GM23248 (cell line): ENCODE measurements at regions not wholly inside any gene's neighbourhood (a gene's known extent, or its start where the extent isn't known, plus 50 kb on each side); places are given as distances from the start of the nearest gene placed in this dataset.

Source experiments
- DNase-seq: peaks from one replicate; pipeline ENCODE4 v3.0.0-alpha.2; 2015
- H2AFZ ChIP-seq: fragments of 200-600 bp; sonication (generic); 2 replicates; pipeline ENCODE4 v1.6.1; 2016; ENCODE audit warnings: antibody characterized with exemption
- H3F3A ChIP-seq: fragments of 200-600 bp; sonication (generic); 2 replicates; pipeline ENCODE4 v1.6.1; 2016; ENCODE audit warnings: mild to moderate bottlenecking, antibody characterized with exemption, mixed run types; ENCODE audit not compliant: insufficient read depth
- H3K27ac ChIP-seq: fragments of 200-600 bp; sonication (generic); 2 replicates; pipeline ENCODE4 v1.5.1; 2016; ENCODE audit warnings: mild to moderate bottlenecking
- H3K27me3 ChIP-seq: fragments of 200-600 bp; sonication (generic); replicated peaks from 2 replicates; pipeline ENCODE4 v1.6.1; 2016; ENCODE audit warnings: mild to moderate bottlenecking; ENCODE audit not compliant: insufficient read depth
- H3K36me3 ChIP-seq: fragments of 200-600 bp; sonication (generic); 2 replicates; pipeline ENCODE4 v1.6.1; 2016; ENCODE audit warnings: low read depth, mild to moderate bottlenecking
- H3K4me1 ChIP-seq: fragments of 200-600 bp; sonication (generic); 2 replicates; pipeline ENCODE4 v1.6.1; 2016; ENCODE audit warnings: mild to moderate bottlenecking; ENCODE audit not compliant: insufficient read depth
- H3K4me2 ChIP-seq: fragments of 200-600 bp; sonication (generic); one replicate; pipeline ENCODE4 v1.6.1; 2016; ENCODE audit warnings: mild to moderate bottlenecking; ENCODE audit not compliant: unreplicated experiment
- H3K4me3 ChIP-seq: fragments of 200-600 bp; sonication (generic); 2 replicates; pipeline ENCODE4 v1.5.1; 2016; ENCODE audit warnings: mild to moderate bottlenecking
- H3K79me2 ChIP-seq: fragments of 200-600 bp; sonication (generic); 2 replicates; pipeline ENCODE4 v1.6.1; 2016; ENCODE audit warnings: mild to moderate bottlenecking; ENCODE audit not compliant: insufficient read depth
- H3K9ac ChIP-seq: fragments of 200-600 bp; sonication (generic); 2 replicates; pipeline ENCODE4 v1.6.1; 2016; ENCODE audit warnings: mild to moderate bottlenecking
- H3K9me2 ChIP-seq: fragments of 200-600 bp; sonication (generic); 2 replicates; pipeline ENCODE4 v1.6.1; 2016; ENCODE audit warnings: mixed run types, mild to moderate bottlenecking, moderate library complexity; ENCODE audit not compliant: insufficient read depth
- H3K9me3 ChIP-seq: fragments of 200-600 bp; sonication (generic); one replicate; pipeline ENCODE4 v1.6.1; 2017; ENCODE audit warnings: low read depth
- H4K20me1 ChIP-seq: fragments of 200-600 bp; sonication (generic); 2 replicates; pipeline ENCODE4 v1.6.0; 2016; ENCODE audit not compliant: insufficient read depth
- EZH2 ChIP-seq: fragments of 200-600 bp; sonication (generic); IDR thresholded peaks from 2 replicates; pipeline ENCODE4 v1.6.1; 2018; ENCODE audit warnings: antibody characterized with exemption, mild to moderate bottlenecking; ENCODE audit not compliant: insufficient read depth, poor library complexity, severe bottlenecking
- EZH2phosphoT487 ChIP-seq: fragments of 200-600 bp; sonication (generic); IDR thresholded peaks from 2 replicates; pipeline ENCODE4 v1.6.1; 2018; ENCODE audit warnings: antibody characterized with exemption, moderate library complexity, mild to moderate bottlenecking, low read depth; ENCODE audit not compliant: insufficient read depth
- WGBS, 2 experiments: methylation state at CpG; one replicate each; pipeline ENCODE4 v1.1.6; 2015 to 2017; ENCODE audit warnings: low lambda C conversion rate in 2 of 2, low coverage in 1 of 2; ENCODE audit errors: missing lambda C conversion rate in 2 of 2; 5-methylcytosine and 5-hydroxymethylcytosine counted together
- in situ Hi-C: fragments of 300-500 bp; cut with MboI; formaldehyde crosslinking; loops from 2 replicates; pipeline ENCODE4 v1.15.0; 2020

DNA sequence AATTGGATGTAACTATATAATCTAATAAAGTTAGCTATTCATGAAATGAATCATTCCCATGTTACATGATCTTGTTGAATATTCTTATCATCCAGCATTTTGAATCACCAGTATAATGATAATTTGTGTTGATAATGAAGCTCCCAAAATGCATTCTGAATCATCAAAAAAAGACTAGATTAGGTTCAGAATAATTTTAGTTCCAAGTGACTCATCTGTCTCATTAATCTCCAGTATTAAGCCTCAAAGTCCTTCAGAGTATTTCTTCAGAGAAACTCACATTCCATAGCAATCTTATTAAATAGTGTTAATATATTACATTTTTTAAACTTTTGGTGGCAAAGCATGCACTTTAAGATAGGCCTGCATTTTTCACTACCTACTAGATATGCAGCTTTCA, 207.5 kb downstream of the SLITRK5 start:
- Histone ChIP-seq H3K27ac (no peak overlapping the region), H3K4me1 (no peaks in the 10 kb centered on the region), H3K9me3 (no peaks in the 10 kb centered on the region), H2AFZ (no peak overlapping the region), H3K9ac (no peak overlapping the region), H3K27me3 (no peaks in the 10 kb centered on the region), H3F3A (no peaks in the 10 kb centered on the region), H3K9me2 (no peaks in the 10 kb centered on the region), H3K4me3 (no peak overlapping the region), H3K79me2 (no peaks in the 10 kb centered on the region), H4K20me1 (no peaks in the 10 kb centered on the region), H3K36me3 (no peaks in the 10 kb centered on the region), H3K4me2 (no peak overlapping the region)
- TF ChIP-seq EZH2phosphoT487, result no peak
- no peak for TF ChIP-seq EZH2
- in situ Hi-C loops, result no loop called here
- DNase-seq, result no peak

DNA sequence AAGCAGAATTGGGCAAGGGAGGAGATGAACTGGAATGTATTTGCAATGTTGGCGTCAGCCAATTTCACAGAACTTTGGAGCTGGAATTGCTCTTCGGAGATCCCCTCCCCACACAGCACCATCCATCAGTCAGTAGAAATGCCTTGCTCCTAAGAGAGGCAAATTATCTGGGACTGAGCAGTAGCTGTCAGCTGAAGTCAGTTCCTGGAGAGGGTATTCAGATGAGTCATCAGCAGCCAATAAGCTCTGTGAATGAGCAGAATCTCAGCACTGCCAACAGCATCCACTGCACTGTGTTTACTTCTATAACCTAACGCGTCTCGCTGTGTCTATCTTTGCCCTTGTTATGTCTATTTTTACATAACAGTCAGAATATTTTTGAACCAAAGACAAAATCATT, 213.7 kb downstream of the SLITRK5 start:
- no peak overlapping the region for H3K27ac ChIP-seq
- H3K27me3 ChIP-seq, result no peaks in the 10 kb centered on the region
- H3F3A ChIP-seq, result no peaks in the 10 kb centered on the region
- no peak overlapping the region for H3K4me2 ChIP-seq
- no peaks in the 10 kb centered on the region for H3K36me3 ChIP-seq
- no peak overlapping the region for H3K9ac ChIP-seq
- no peaks in the 10 kb centered on the region for H3K9me2 ChIP-seq
- no peak for DNase-seq
- TF ChIP-seq EZH2phosphoT487 (no peak), EZH2 (no peak)
- H3K4me1 ChIP-seq, result no peaks in the 10 kb centered on the region
- no peak overlapping the region for H2AFZ ChIP-seq
- in situ Hi-C loops, result no loop called here
- 45 to 59% methylated on average over 5 of the region's 5 CpGs for WGBS, 2 experiments
- H3K4me3 ChIP-seq, result no peak overlapping the region
- H4K20me1 ChIP-seq, result no peaks in the 10 kb centered on the region
- H3K79me2 ChIP-seq, result no peaks in the 10 kb centered on the region
- H3K9me3 ChIP-seq, result no peaks in the 10 kb centered on the region

DNA sequence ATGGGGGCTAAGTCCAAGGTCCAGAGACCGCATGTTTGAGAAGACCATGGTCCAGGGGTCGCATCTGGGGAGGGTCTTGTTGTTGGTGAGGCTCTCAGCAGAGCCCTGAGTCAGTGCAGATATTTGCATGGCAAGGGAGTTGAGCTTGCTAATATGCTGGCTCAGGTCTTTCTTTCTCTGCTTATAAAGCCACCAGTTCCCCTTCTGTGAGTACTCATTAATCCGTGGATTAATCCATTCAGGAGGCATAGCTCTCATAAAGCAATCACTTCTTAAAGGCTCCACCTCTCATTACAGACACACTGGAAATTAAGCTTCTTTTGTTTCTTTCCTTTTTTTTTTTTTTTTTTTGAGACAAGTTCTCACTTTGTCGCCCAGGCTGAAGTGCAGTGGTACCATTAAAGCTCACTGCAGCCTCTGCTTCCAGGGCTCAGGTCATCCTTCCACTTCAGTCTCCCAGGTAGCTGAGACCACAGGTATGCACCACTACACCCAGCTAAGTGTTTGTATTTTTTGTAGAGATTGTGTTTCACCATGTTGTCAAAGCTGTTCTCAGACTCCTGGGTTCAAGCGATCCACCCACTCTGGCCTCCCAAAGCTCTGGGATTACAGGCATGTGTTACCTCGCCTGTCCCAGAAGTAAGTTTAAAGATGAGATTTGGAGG, 216.4 kb downstream of the SLITRK5 start:
- H3K27me3 ChIP-seq, result no peaks in the 10 kb centered on the region
- no peak overlapping the region for H2AFZ ChIP-seq
- 22 to 23% methylated on average over 6 of the region's 6 CpGs for WGBS, 2 experiments
- TF ChIP-seq EZH2phosphoT487 (no peak), EZH2 (no peak)
- H3K9me2 ChIP-seq, result no peaks in the 10 kb centered on the region
- no peak overlapping the region for H3K27ac ChIP-seq
- H3K36me3 ChIP-seq, result no peaks in the 10 kb centered on the region
- no peaks in the 10 kb centered on the region for H4K20me1 ChIP-seq
- no peaks in the 10 kb centered on the region for H3K79me2 ChIP-seq
- H3K9me3 ChIP-seq, result no peaks in the 10 kb centered on the region
- no peak overlapping the region for H3K4me3 ChIP-seq
- in situ Hi-C loops, result no loop called here
- no peak overlapping the region for H3K4me2 ChIP-seq
- H3K4me1 ChIP-seq, result no peaks in the 10 kb centered on the region
- DNase-seq, result no peak
- H3F3A ChIP-seq, result no peaks in the 10 kb centered on the region
- H3K9ac ChIP-seq, result no peak overlapping the region

DNA sequence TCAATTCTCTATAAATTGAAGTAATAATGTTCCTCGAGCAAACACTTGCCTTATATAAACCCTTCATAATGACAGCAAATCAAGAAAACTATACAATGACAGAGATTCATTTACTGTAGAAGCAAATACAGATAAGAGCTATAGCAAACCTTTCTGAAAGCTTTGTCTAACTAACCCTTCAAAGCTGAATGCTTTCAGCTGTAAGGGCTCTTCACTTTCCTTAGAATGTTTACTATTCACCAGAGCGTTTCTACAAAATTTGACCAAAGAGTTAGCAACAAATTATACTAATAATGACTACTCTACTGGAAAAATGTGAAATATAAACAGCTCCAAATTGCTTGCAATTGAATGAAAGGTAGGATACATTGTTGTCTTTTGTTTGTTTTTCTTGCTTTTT, 218.1 kb downstream of the SLITRK5 start:
- DNase-seq, result no peak
- H3K4me1 ChIP-seq, result no peaks in the 10 kb centered on the region
- H3K79me2 ChIP-seq, result no peaks in the 10 kb centered on the region
- WGBS, 2 experiments, result 2 to 9% methylated on average over 2 of the region's 2 CpGs
- TF ChIP-seq EZH2, result no peak
- TF ChIP-seq EZH2phosphoT487, result no peak
- no peak overlapping the region for H2AFZ ChIP-seq
- H3F3A ChIP-seq, result no peaks in the 10 kb centered on the region
- in situ Hi-C loops, result no loop called here
- H3K27ac ChIP-seq, result no peak overlapping the region
- H3K36me3 ChIP-seq, result no peaks in the 10 kb centered on the region
- no peak overlapping the region for H3K4me2 ChIP-seq
- H3K9me2 ChIP-seq, result no peaks in the 10 kb centered on the region
- no peak overlapping the region for H3K4me3 ChIP-seq
- no peaks in the 10 kb centered on the region for H3K27me3 ChIP-seq
- H3K9me3 ChIP-seq, result no peaks in the 10 kb centered on the region
- H4K20me1 ChIP-seq, result no peaks in the 10 kb centered on the region
- H3K9ac ChIP-seq, result no peak overlapping the region

DNA sequence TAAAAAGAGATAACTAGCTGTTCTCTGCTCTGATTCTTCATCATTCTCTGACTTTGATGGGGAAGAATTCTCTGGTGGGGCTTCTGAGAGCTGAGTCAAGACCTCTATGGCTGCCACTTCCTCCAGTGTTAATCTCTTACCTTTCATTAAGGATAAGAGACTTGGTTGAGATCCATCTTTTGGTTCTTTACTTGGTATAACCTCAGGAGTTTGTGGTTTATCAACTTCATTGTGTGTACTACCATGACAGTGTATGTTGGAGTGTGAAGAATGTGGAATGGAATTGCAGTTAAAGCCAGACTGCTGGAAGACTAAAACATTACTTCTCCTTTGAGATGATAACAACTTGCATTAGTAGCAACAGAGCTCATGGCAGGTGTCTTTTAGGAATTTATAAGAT, 222.0 kb downstream of the SLITRK5 start:
- no peaks in the 10 kb centered on the region for H3F3A ChIP-seq
- no peak for TF ChIP-seq EZH2phosphoT487
- TF ChIP-seq EZH2, result no peak
- H3K27ac ChIP-seq, result no peak overlapping the region
- H3K9me2 ChIP-seq, result no peaks in the 10 kb centered on the region
- H2AFZ ChIP-seq, result no peak overlapping the region
- H3K4me2 ChIP-seq, result no peak overlapping the region
- H4K20me1 ChIP-seq, result no peaks in the 10 kb centered on the region
- H3K4me3 ChIP-seq, result no peak overlapping the region
- no peaks in the 10 kb centered on the region for H3K79me2 ChIP-seq
- in situ Hi-C loops, result no loop called here
- no peak overlapping the region for H3K9ac ChIP-seq
- no peak for DNase-seq
- H3K4me1 ChIP-seq, result no peaks in the 10 kb centered on the region
- H3K27me3 ChIP-seq, result no peaks in the 10 kb centered on the region
- H3K36me3 ChIP-seq, result no peaks in the 10 kb centered on the region
- no peaks in the 10 kb centered on the region for H3K9me3 ChIP-seq
